ENCODE measurements at regions not wholly inside any gene's neighbourhood (a gene's known extent, or its start where the extent isn't known, plus 50 kb on each side); places are given as distances from the start of the nearest gene placed in this dataset.

DNA sequence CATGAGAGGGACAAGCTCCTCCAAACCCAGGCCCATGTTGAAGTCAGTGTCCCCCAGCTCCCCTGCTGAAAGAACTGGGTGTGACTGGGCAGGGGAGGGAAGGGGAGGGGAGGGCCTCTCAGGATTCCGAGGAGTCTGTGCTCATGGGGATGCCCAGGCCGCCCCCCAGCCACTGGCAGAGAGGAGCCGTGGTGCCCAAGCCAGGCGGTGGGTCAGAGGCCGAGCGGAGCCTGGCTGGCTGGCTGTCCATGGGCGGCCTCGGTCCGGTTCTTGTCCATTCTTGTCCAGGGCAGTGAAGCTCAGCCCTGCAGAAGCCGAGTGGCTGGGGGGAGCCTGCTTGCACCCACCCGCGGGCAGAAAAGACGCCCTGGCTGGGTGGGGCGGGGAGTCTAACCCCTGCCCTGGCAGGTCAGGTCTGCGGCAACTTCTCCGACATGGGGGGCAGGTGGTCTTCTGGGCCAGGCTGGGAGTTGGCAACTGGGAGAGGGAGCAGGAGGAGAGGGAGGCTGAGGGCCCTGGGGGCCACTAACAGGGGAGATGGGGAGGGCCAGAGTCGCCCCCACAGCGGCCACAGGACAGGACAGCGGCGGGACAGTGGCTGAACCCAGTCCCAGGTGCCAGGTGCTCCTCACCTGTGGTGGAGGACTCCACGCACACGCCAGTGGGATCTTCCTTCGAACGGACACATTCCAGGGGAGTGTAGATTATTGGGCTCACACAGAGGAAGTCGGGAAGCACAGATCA, 54.1 kb downstream of the FOXL3 start:
- WGBS = 95% methylated on average over 24 of the region's 25 CpGs
- intact Hi-C loops (cut with DNase I) = no loop called here
- H3K4me3 ChIP-seq = no peak overlapping the region
- H3K4me1 ChIP-seq (replicated peaks) = peaks cover 15% of the 10 kb centered on the region
- no peaks in the 10 kb centered on the region for H3K27me3 ChIP-seq (replicated peaks; ENCODE audit: insufficient read depth)
- TF ChIP-seq, protein P1, sequence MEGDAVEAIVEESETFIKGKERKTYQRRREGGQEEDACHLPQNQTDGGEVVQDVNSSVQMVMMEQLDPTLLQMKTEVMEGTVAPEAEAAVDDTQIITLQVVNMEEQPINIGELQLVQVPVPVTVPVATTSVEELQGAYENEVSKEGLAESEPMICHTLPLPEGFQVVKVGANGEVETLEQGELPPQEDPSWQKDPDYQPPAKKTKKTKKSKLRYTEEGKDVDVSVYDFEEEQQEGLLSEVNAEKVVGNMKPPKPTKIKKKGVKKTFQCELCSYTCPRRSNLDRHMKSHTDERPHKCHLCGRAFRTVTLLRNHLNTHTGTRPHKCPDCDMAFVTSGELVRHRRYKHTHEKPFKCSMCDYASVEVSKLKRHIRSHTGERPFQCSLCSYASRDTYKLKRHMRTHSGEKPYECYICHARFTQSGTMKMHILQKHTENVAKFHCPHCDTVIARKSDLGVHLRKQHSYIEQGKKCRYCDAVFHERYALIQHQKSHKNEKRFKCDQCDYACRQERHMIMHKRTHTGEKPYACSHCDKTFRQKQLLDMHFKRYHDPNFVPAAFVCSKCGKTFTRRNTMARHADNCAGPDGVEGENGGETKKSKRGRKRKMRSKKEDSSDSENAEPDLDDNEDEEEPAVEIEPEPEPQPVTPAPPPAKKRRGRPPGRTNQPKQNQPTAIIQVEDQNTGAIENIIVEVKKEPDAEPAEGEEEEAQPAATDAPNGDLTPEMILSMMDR (IDR thresholded peaks at IDR 0.05) = no peak
- TF ChIP-seq POLR2A (IDR thresholded peaks at IDR 0.05) (no peak), POLR2AphosphoS5 (IDR thresholded peaks at IDR 0.05) (no peak)
- H3K27ac ChIP-seq = no peak overlapping the region
- no peaks in the 10 kb centered on the region for H3K9me3 ChIP-seq
- DNase-seq (ENCODE audit: low spot score) = no peak
- H3K36me3 ChIP-seq = no peaks in the 10 kb centered on the region

DNA sequence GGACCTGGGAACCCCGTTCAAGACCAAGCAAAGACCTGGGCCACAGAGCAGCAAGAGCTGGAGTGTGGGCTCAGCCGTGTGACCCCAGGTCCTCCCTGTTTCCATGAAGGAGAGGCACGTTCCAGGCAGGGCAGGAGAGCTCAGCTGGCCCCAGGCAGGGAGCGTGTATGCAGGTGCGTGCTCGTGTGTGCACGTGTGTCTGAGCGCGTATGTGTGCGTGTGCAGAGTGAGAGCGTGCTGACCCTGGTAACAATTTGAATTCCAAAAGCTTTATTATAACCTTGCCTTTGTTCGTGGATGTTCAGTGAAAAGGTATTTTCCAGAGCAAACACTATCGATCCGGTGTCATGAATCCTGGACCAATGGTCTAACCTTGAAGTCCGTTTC, 54.6 kb downstream of the FOXL3 start:
- DNase-seq (ENCODE audit: low spot score) = no peak
- H3K27me3 ChIP-seq (replicated peaks; ENCODE audit: insufficient read depth) = no peaks in the 10 kb centered on the region
- WGBS = 94% methylated on average over 15 of the region's 15 CpGs
- no peak overlapping the region for H3K4me3 ChIP-seq
- H3K4me1 ChIP-seq (replicated peaks) = peaks cover 15% of the 10 kb centered on the region
- TF ChIP-seq POLR2A (IDR thresholded peaks at IDR 0.05) (no peak), POLR2AphosphoS5 (IDR thresholded peaks at IDR 0.05) (no peak)
- TF ChIP-seq, protein P1 (IDR thresholded peaks at IDR 0.05) = no peak
- no peaks in the 10 kb centered on the region for H3K36me3 ChIP-seq
- H3K9me3 ChIP-seq = no peaks in the 10 kb centered on the region
- intact Hi-C loops (cut with DNase I) = no loop called here
- no peak overlapping the region for H3K27ac ChIP-seq

DNA sequence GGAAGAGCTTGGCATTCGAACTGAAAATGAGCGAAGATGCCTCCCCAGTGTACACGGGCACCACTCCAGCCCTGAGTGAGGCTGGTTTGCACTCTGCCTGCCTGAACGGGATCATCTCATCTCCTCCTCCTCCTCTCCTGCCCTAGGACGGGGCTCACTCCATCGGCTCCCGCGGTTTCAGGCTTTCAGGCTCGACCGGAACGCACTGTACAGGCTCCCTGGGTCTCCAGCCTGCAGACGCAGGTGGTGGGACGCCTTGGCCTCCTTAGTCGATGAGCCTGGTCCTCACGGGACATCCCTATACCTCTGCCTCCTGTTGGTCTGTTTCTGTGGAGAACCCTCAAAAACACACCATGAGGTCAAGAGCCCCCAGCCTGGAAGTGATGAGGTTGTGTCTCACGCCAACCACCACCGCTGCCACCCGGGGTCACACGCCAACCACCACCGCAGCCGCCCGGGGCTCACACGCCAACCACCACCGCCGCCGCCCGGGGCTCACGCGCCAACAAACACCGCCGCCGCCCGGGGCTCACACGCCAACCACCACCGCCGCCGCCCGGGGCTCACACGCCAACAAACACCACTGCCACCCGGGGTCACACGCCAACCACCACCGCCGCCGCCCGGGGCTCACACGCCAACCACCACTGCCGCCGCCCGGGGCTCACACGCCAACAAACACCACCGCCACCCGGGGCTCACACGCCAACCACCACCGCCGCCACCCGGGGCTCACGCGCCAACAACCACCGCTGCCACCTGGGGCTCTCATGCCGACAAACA, 56.3 kb downstream of the FOXL3 start:
- intact Hi-C loops (cut with DNase I) = no loop called here
- DNase-seq (ENCODE audit: low spot score) = no peak
- Histone ChIP-seq H3K9me3 (no peaks in the 10 kb centered on the region), H3K36me3 (no peaks in the 10 kb centered on the region), H3K27me3 (replicated peaks; ENCODE audit: insufficient read depth) (no peaks in the 10 kb centered on the region), H3K4me1 (replicated peaks) (peaks cover 12% of the 10 kb centered on the region), H3K4me3 (no peak overlapping the region), H3K27ac (no peak overlapping the region)
- 84% methylated on average over 59 of the region's 60 CpGs for WGBS
- no peak for TF ChIP-seq POLR2A (IDR thresholded peaks at IDR 0.05)
- TF ChIP-seq POLR2AphosphoS5 (IDR thresholded peaks at IDR 0.05) = no peak
- TF ChIP-seq, protein P1 (IDR thresholded peaks at IDR 0.05) = no peak

DNA sequence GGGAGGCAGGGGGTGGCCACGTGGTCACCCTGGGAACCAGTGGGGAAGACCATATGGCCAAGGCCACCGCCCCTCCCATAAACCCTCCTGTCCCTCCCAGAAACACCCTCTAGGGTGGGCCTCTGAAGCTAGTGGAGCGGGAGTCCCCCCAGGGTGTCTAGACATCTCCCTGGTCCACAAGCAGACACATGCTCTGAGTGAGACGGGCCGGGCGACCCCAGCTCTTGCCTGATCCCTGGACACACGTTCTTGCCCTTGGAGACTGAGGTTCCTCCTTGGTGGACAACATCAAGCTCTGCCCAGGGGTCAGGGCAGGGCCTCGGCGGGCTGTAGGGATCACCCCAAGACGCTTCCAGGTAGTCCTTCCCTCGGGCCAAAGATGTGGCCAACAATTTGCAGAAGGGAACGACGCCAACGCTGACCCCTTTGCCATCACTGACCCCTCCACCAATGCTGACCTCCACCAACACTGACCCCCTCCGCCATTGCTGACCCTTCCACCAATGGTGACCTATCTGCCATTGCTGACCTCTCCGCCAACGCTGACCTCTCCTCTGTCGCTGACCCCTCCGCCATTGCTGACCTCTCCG, 57.1 kb downstream of the FOXL3 start:
- WGBS = 90% methylated on average over 20 of the region's 20 CpGs
- H3K36me3 ChIP-seq = no peaks in the 10 kb centered on the region
- H3K27ac ChIP-seq = no peak overlapping the region
- H3K27me3 ChIP-seq (replicated peaks; ENCODE audit: insufficient read depth) = no peaks in the 10 kb centered on the region
- H3K4me3 ChIP-seq = no peak overlapping the region
- H3K9me3 ChIP-seq = no peaks in the 10 kb centered on the region
- no peak for TF ChIP-seq POLR2A (IDR thresholded peaks at IDR 0.05)
- no peak for TF ChIP-seq POLR2AphosphoS5 (IDR thresholded peaks at IDR 0.05)
- TF ChIP-seq, protein P1 (IDR thresholded peaks at IDR 0.05) = no peak
- DNase-seq (ENCODE audit: low spot score) = no peak
- H3K4me1 ChIP-seq (replicated peaks) = peaks cover 6% of the 10 kb centered on the region
- intact Hi-C loops (cut with DNase I) = no loop called here

Measured in prostate gland (tissue), 2 donors.